NCI-H1930 (cell line): ENCODE measurements at regions not wholly inside any gene's neighbourhood (a gene's known extent, or its start where the extent isn't known, plus 50 kb on each side); places are given as distances from the start of the nearest gene placed in this dataset.

Experiments
- DNase-seq, 2 experiments: peaks; one replicate each; lab custom pipeline; 2025; lab: John Stamatoyannopoulos, UW

- DNase-seq, result peak in 1 of 2 experiments; percentile 37
Measured at GRCh38 chr18:70386582-70386981, 97.7 kb downstream of the SOCS6 start.

GRCh38 chr18:70385474-70385873 is 96.6 kb downstream of the SOCS6 start:
- no peak for DNase-seq

- no peak for DNase-seq
Measured at GRCh38 chr18:70384181-70384790, 95.4 kb downstream of the SOCS6 start.

- DNase-seq, result no peak
Measured at GRCh38 chr18:70382992-70383717, 94.3 kb downstream of the SOCS6 start.

GRCh38 chr18:70382017-70382416 is 93.2 kb downstream of the SOCS6 start:
- no peak for DNase-seq

- DNase-seq, result peak; percentile 41 to 70
Measured at GRCh38 chr18:70380915-70381896, 92.4 kb downstream of the SOCS6 start.
